ENCODE measurements at regions not wholly inside any gene's neighbourhood (a gene's known extent, or its start where the extent isn't known, plus 50 kb on each side); places are given as distances from the start of the nearest gene placed in this dataset.
"Not testable (repeated sequence)": the region's sequence is repeated elsewhere in the genome, so short reads cannot be mapped to it uniquely, and the experiment has no call there.

GRCh38 chr5:87599778-87600177 lies 187.0 kb upstream of the CCNH start:
- intact Hi-C loops (cut with DNase I) = no loop called here
- ATAC-seq (no peak), FAIRE-seq (no peak), DNase-seq (no peak)
- Histone ChIP-seq H3K9me3 (no peaks in the 10 kb centered on the region), H3K36me3 (no peaks in the 10 kb centered on the region), H3K27me3 (no peaks in the 10 kb centered on the region), H3K4me1 (no peaks in the 10 kb centered on the region), H3K4me3 (no peak overlapping the region), H3K27ac (no peak overlapping the region)
- 56 to 73% methylated on average over 2 of the region's 2 CpGs for WGBS, 2 donors
- no peak for TF ChIP-seq CTCF (IDR thresholded peaks at IDR 0.05)

GRCh38 chr5:87598460-87598859 lies 185.7 kb upstream of the CCNH start:
- FAIRE-seq (no peak), ATAC-seq (no peak), DNase-seq (no peak)
- no peak for TF ChIP-seq CTCF (IDR thresholded peaks at IDR 0.05)
- WGBS, 2 donors = 40 to 50% methylated on average over 1 of the region's 1 CpG
- Histone ChIP-seq H3K27me3 (no peaks in the 10 kb centered on the region), H3K4me1 (no peaks in the 10 kb centered on the region), H3K4me3 (no peak overlapping the region), H3K27ac (no peak overlapping the region), H3K9me3 (no peaks in the 10 kb centered on the region), H3K36me3 (no peaks in the 10 kb centered on the region)
- intact Hi-C loops (cut with DNase I) = no loop called here

- DNase-seq = no peak
- intact Hi-C loops (cut with DNase I) = no loop called here
- Histone ChIP-seq H3K27ac (no peak overlapping the region), H3K4me1 (no peaks in the 10 kb centered on the region), H3K36me3 (no peaks in the 10 kb centered on the region), H3K4me3 (no peak overlapping the region), H3K27me3 (no peaks in the 10 kb centered on the region), H3K9me3 (no peaks in the 10 kb centered on the region)
- WGBS, 2 donors = 44 to 59% methylated on average over 1 of the region's 1 CpG
- FAIRE-seq = no peak
- no peak for ATAC-seq
- no peak for TF ChIP-seq CTCF (IDR thresholded peaks at IDR 0.05)
Observed at GRCh38 chr5:87594566-87594965, 181.8 kb upstream of the CCNH start.

- Histone ChIP-seq H3K4me3 (no peak overlapping the region), H3K36me3 (no peaks in the 10 kb centered on the region), H3K4me1 (no peaks in the 10 kb centered on the region), H3K9me3 (no peaks in the 10 kb centered on the region), H3K27me3 (no peaks in the 10 kb centered on the region), H3K27ac (no peak overlapping the region)
- DNase-seq (no peak), FAIRE-seq (no peak), ATAC-seq (no peak)
- TF ChIP-seq CTCF (IDR thresholded peaks at IDR 0.05) = no peak
- WGBS, 2 donors = 44 to 53% methylated on average over 2 of the region's 2 CpGs
- intact Hi-C loops (cut with DNase I) = no loop called here
Observed at GRCh38 chr5:87589587-87589986, 176.9 kb upstream of the CCNH start.

- WGBS, 2 donors = 51 to 61% methylated on average over 4 of the region's 4 CpGs
- no peak for FAIRE-seq
- Histone ChIP-seq H3K36me3 (no peaks in the 10 kb centered on the region), H3K4me1 (no peaks in the 10 kb centered on the region), H3K27ac (no peak overlapping the region), H3K9me3 (no peaks in the 10 kb centered on the region), H3K27me3 (no peaks in the 10 kb centered on the region), H3K4me3 (no peak overlapping the region)
- DNase-seq = no peak
- intact Hi-C loops (cut with DNase I) = no loop called here
- no peak for ATAC-seq
- no peak for TF ChIP-seq CTCF (IDR thresholded peaks at IDR 0.05)
Observed at GRCh38 chr5:87588316-87588715, 175.6 kb upstream of the CCNH start.

- H3K9me3 ChIP-seq; FAIRE-seq; H3K27ac ChIP-seq; H3K4me1 ChIP-seq; DNase-seq; ATAC-seq; H3K4me3 ChIP-seq; H3K27me3 ChIP-seq; intact Hi-C loops (cut with DNase I); H3K36me3 ChIP-seq: not testable (repeated sequence)
Observed at GRCh38 chr5:87583704-87584103, 171.0 kb upstream of the CCNH start.

Measured in pancreas (tissue), 10 donors.